OCI-LY3 (cell line): ENCODE measurements at regions not wholly inside any gene's neighbourhood (a gene's known extent, or its start where the extent isn't known, plus 50 kb on each side); places are given as distances from the start of the nearest gene placed in this dataset.

Experiments
- CTCF ChIP-seq: fragments of 200-600, 300-600 bp; sonication (generic); IDR thresholded peaks from 2 replicates; pipeline ENCODE4 v1.5.1; 2014; ENCODE audit warnings: antibody characterized with exemption, low read length, low read depth
- EZH2phosphoT487 ChIP-seq: fragments of 200-600 bp; shearing (Covaris generic); IDR thresholded peaks from 2 replicates; pipeline ENCODE4 v1.6.1; 2018; ENCODE audit warnings: antibody characterized with exemption, mixed run types, low read depth

GRCh38 chr4:16450031-16450430, 223.8 kb upstream of the TAPT1 start:
- TF ChIP-seq CTCF (no peak), EZH2phosphoT487 (no peak)
